BE2C (cell line): ENCODE measurements at regions not wholly inside any gene's neighbourhood (a gene's known extent, or its start where the extent isn't known, plus 50 kb on each side); places are given as distances from the start of the nearest gene placed in this dataset.

Experiments used
- DNase-seq: peaks from one replicate; pipeline ENCODE4 v3.0.0-alpha.2; 2020
- H3K27me3 ChIP-seq: fragments of 250-450 bp; sonication (Bioruptor Pico); 2 replicates; pipeline ENCODE4 v1.5.1; 2020; ENCODE audit warnings: mild to moderate bottlenecking
- H3K36me3 ChIP-seq: fragments of 250-450 bp; sonication (Bioruptor Pico); 2 replicates; pipeline ENCODE4 v1.5.1; 2020; ENCODE audit warnings: mild to moderate bottlenecking
- H3K4me1 ChIP-seq: fragments of 250-450 bp; sonication (Bioruptor Pico); 2 replicates; pipeline ENCODE4 v1.5.1; 2020
- H3K4me3 ChIP-seq: 2 replicates; pipeline ENCODE4 v1.5.1; 2011; ENCODE audit warnings: low read depth, low read length
- H3K9me3 ChIP-seq: fragments of 250-450 bp; sonication (Bioruptor Pico); 2 replicates; pipeline ENCODE4 v1.5.1; 2020
- CTCF ChIP-seq: IDR thresholded peaks from 2 replicates; pipeline ENCODE4 v1.5.1; 2012; ENCODE audit warnings: mild to moderate bottlenecking, low read depth, low read length

DNA sequence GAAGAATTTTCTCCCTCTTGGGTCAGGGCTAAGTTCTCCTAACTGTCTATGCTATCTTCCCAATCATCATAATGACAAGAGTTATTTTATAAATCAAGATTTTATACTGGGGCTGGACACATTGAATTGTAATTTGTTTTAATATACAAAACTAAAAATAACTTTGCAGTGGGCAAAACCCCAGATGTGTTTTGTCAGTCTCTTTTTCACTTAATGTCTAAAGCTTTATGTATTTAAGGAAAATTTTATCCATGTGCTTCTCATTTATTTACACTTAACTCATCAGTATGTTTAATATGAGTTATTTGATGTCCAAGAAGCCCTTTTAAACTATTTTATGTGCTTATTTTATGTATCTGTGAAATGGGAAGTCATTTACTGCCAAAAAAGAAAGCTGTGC lies 362.8 kb upstream of the ADAMTSL1 start:
- Histone ChIP-seq H3K36me3 (no peaks in the 10 kb centered on the region), H3K4me3 (no peak overlapping the region), H3K27me3 (no peaks in the 10 kb centered on the region), H3K4me1 (no peaks in the 10 kb centered on the region), H3K9me3 (no peaks in the 10 kb centered on the region)
- TF ChIP-seq CTCF, result no peak
- DNase-seq, result no peak

DNA sequence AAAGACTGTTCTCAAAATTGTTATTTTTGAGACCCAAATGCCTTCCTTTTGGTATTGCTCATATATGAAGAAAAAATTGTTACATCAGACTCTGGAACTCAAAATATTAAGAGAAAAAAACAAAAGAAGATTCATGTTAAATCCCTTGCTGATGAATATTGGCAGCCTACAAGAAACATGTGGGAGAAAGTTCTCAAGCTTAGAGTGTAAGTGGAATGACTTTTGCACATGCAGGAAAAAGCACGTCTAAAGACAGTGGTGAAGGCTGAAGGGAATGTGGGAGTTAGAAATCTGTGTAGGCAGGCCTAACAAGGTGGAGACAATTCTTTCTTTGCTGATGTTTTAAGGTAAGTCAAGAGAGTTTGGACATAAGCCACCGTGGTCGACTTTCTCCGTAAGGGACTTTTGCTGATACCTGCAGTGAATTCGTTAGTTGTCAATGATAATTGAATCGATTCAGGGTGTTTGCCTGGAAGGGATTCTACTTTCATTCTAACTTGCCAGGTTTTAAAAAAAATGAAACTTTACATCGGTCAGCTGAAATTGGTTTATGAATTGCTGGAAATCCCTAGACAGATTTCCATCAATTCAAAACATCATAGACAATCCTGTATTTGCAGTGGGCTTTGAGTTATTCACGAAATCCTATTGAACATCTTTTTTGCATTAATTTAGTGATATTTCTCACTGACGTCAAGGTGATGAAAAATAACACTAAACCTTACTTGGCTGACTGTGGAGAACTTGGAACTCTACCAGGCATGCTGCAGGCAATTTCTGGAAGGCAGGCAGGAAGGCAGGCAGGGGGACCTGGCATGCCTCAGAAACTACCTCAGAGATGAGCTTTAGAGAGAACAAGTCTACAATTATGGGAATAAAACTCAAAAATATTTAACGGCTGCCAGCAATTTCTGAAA lies 359.1 kb upstream of the ADAMTSL1 start:
- Histone ChIP-seq H3K4me1 (no peaks in the 10 kb centered on the region), H3K36me3 (no peaks in the 10 kb centered on the region), H3K27me3 (no peaks in the 10 kb centered on the region), H3K9me3 (no peaks in the 10 kb centered on the region), H3K4me3 (no peak overlapping the region)
- no peak for TF ChIP-seq CTCF
- DNase-seq, result no peak

DNA sequence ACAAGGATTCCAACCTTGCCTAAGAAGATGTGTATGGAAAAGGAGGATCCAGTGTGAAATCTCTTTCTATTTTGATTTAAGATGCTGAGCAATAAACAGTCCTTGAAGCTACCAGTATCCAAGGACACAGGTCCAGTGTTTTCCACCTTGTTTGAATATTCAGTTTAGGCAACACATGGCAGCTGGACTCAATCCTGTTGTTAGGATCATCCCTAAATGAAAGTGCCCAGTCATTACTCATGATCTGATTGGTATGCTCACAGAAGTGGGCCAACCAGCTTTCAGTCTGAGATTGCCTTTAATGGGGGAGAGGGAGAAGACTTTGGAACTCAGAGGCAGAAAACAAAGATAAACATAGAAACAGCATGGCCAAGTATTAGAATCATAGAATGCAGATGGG lies 355.7 kb upstream of the ADAMTSL1 start:
- no peak overlapping the region for H3K4me3 ChIP-seq
- no peak for TF ChIP-seq CTCF

GRCh38 chr9:18122171-18122570 lies 351.8 kb upstream of the ADAMTSL1 start:
- no peak for DNase-seq
- TF ChIP-seq CTCF, result no peak
- no peaks in the 10 kb centered on the region for H3K9me3 ChIP-seq
- no peak overlapping the region for H3K4me3 ChIP-seq
- H3K4me1 ChIP-seq, result no peaks in the 10 kb centered on the region
- H3K36me3 ChIP-seq, result no peaks in the 10 kb centered on the region
- H3K27me3 ChIP-seq, result no peaks in the 10 kb centered on the region

More for the DNA sequence above, 355.7 kb upstream of the ADAMTSL1 start:
- Histone ChIP-seq H3K27me3 (no peaks in the 10 kb centered on the region), H3K4me1 (no peaks in the 10 kb centered on the region), H3K36me3 (no peaks in the 10 kb centered on the region), H3K9me3 (no peaks in the 10 kb centered on the region)
- DNase-seq, result no peak

- H3K4me1 ChIP-seq, result no peaks in the 10 kb centered on the region
- no peak overlapping the region for H3K4me3 ChIP-seq
- H3K27me3 ChIP-seq, result no peaks in the 10 kb centered on the region
- DNase-seq, result no peak
- H3K9me3 ChIP-seq, result no peaks in the 10 kb centered on the region
- TF ChIP-seq CTCF, result no peak
- H3K36me3 ChIP-seq, result no peaks in the 10 kb centered on the region
Observed at GRCh38 chr9:18124760-18125159, 349.2 kb upstream of the ADAMTSL1 start.

GRCh38 chr9:18126831-18127498 lies 347.0 kb upstream of the ADAMTSL1 start:
- Histone ChIP-seq H3K36me3 (no peaks in the 10 kb centered on the region), H3K27me3 (no peaks in the 10 kb centered on the region), H3K4me1 (no peaks in the 10 kb centered on the region), H3K9me3 (no peaks in the 10 kb centered on the region), H3K4me3 (no peak overlapping the region)
- DNase-seq, result no peak
- TF ChIP-seq CTCF, result no peak
